ENCODE measurements at regions not wholly inside any gene's neighbourhood (a gene's known extent, or its start where the extent isn't known, plus 50 kb on each side); places are given as distances from the start of the nearest gene placed in this dataset.
"Not testable (repeated sequence)": the region's sequence is repeated elsewhere in the genome, so short reads cannot be mapped to it uniquely, and the experiment has no call there.

DNA sequence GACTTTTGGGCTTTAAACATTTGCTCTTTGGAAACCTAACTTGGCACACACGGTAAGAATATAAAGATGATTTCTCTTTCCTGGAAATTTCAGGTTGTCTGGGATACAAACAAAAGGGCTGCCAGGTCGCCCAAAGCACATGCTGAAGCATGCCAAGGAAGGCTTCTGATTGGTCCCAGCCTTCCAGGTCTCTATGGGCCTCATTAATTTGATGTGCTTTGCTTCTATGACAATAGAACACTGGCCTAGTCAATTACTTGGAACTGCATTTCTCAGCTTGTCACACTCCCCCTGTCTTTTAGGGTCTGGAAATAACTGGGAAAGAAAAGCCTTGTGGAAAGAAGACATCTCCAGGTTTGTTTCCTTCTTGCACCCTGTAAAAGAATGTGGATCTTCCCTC, 228.9 kb downstream of the ADCYAP1 start:
- DNase-seq (ENCODE audit: low spot score), result no peak

DNA sequence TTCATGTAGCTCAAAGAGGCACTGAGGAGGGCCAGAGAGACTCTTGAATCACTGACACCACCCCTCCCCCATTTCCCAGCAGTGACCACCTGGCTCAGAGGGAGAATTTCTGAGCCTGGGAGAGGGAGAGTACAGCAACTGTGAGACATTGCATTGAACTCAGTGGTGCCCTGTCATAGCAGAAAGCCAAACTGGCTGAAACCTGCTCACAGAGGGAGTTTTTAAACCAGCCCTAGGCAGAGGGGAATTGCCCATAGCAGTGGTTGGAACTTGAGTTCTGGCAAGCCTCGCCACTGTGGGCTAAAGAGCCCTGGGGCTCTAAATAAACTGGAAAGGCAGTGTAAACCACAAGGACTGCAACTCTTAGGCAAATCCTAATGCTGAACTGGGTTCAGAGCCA, 243.1 kb downstream of the ADCYAP1 start:
- DNase-seq (ENCODE audit: low spot score), result no peak

DNA sequence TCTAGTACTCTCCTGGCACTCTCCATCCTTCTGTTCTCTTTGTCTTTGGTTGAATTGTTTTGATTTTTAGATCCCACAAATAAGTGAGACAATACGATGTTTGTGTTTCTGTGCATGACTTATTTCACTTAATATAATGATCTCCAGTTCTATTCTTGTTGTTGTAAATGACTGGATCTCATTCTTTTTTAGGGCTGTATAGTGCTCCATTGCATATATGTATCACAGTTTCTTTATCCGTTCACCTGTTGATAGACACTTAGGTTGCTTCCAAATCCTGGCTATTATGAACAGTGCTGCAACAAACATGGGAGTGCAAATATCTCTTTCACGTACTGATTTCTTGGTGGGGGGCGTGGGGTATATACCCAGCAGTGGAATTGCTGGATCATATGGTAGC, 245.0 kb downstream of the ADCYAP1 start:
- DNase-seq (ENCODE audit: low spot score), result no peak

DNA sequence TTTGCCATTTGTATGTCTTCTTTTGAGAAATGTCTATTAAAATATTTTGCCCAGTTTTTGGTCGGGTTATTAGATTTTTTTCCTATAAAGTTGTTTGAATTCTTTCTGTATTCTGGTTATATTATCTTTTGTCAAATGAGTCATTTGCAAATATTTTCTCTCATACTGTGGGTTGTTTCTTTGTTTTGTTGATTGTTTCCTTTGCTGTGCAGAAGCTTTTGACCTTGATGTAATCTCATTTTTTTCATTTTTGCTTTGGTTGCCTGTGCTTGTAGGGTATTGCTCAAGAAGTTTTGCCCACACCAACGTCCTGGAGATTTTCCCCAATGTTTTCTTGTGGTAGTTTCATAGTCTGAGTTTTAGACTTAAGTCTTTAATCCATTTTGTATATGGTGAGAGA, 245.7 kb downstream of the ADCYAP1 start:
- DNase-seq (ENCODE audit: low spot score), result no peak

DNA sequence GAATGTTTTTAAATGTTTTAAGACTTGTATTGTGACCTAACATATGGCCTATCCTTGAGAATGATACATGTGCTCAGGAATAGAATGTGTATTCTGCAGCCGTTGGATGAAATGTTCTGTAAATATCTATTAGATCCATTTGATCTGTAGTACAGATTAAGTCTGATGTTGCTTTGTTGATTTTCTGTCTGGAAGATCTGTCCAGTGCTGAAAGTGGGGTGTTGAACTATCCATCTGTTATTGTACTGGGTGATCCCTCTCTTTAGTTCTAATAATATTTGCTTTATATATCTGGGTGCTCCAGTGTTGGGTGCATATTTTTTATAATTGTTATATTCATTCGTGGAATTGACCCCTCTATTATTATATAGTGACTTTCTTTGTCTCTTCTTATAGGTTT, 248.3 kb downstream of the ADCYAP1 start:
- not testable (repeated sequence) for DNase-seq (ENCODE audit: low spot score)

DNA sequence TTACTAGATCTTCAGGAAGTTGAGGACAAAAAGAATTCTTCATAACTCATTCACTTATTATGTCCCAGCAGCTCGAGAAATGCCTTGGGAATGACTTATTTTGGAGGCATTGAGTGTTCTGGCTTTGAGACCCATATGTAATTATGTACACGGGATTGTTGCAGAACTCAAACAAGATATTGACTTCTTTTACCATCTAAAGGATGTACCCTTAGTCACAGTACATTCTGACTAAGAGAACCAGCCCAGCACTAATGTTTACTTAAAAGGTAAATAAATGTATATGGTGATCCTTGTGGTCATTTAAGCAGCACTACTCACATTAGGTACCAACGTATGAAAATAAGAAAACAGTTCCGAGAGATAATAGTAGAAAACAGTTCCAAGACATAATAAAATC, 268.9 kb downstream of the ADCYAP1 start:
- DNase-seq (ENCODE audit: low spot score), result no peak

DNA sequence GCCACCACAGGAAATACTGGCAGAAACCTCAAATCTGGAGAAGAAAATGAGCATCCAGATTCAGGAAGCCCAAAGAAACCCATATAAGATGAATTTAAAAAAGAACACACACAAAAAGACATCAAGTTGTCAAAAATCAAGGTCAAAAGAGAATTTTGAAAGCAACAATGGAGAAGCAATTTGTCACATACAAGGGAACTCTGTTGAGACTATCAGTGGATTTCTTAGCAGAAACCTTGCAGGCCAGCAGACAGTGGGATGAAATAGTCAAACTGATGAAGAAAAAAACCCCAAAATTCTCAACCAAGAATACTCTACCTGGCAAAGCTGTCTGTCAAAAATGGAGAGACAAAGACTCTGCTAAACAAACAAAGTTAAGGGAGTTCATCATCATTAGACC, 272.6 kb downstream of the ADCYAP1 start:
- DNase-seq (ENCODE audit: low spot score), result no peak

DNA sequence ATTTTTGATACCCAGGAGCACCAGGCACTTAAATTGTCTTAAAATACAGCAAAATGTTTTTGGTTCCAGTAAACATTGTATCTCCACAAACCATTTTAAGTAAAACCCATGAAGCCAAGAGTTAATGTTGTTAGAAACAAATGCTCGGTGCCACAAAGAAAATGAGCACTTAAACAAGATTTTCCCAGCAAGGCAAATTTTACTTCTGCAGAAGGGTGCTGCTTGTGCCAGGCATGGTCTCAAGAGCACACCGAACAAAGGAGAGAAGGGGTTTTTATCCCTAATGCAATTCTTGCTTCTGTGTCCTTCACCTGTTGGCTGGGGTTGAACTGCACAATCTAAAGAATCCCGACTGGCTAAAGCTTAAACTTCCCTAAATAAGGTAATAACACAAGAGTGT, 286.7 kb downstream of the ADCYAP1 start:
- no peak for DNase-seq (ENCODE audit: low spot score)

DNA sequence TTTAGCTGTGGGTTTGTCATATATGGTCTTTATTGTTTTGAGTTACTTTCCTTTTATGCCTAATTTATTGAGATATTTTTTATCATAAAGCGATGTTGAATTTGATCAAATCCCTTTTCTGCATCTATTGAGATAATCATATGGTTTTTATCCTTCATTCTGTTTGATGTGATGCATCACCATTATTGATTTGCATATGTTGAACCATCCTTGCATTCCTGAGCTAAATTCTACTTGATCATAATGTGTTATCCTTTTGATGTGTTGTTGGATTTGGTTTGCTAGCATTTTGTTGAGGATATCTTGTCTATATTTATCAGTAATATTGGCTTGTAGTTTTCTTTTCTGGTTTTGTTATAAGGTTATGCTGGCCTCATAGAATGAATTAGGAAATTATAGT, 308.5 kb downstream of the ADCYAP1 start:
- no peak for DNase-seq (ENCODE audit: low spot score)

DNA sequence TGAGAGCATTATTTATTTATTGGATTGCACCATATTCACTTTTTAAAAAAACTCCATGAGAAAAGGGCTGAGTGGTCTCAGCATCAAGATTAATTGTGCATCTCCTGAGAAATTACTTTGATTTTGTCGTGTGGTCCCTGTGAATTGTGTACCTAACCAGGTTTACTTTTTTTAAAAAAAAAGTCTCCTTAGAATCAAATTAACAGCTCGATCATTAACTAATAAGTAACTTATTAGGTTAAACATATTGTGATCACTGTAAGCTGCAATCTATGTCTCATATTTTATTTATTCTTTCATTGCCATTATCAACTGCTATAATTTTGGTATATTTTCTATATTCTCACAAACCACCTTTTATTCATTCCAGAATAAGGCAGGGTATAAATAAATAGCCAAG, 318.2 kb downstream of the ADCYAP1 start:
- no peak for DNase-seq (ENCODE audit: low spot score)

DNA sequence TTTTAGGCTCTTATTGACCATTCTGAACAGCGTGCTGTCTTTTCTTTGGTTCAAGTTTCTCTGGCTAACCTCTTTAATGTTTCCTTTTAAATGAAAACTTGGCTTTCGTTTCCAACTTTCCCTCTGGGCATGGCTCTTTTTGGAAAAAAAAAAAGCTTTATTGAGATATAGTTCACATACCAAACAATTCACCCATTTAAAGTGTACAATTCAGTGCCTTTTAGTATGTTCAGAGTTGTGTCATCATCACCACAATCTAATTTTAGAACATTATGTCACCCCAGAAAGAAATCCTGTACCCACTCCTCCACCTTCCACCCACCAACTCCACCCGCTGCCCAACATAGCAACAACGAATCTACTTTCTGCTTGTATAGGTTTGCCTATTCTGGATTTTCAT, 322.4 kb downstream of the ADCYAP1 start:
- no peak for DNase-seq (ENCODE audit: low spot score)

DNA sequence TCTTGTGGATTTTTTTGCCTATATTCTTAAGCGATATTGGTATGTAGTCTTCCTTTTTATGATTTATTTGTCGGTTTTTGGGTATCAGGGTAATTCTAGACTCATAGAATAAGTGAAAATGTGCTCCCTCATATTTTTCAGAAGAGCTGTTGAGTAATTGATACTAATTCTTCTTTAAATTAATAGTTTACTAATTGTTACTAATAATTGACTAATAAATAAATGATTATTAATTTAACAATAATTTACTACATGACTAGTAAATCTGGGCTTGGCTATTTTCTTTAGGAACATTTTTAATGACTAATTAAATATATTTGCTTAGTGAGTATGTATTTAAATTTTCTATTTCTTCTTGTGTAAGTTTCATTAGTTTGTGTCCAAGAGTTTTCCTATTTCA, 325.0 kb downstream of the ADCYAP1 start:
- no peak for DNase-seq (ENCODE audit: low spot score)

DNA sequence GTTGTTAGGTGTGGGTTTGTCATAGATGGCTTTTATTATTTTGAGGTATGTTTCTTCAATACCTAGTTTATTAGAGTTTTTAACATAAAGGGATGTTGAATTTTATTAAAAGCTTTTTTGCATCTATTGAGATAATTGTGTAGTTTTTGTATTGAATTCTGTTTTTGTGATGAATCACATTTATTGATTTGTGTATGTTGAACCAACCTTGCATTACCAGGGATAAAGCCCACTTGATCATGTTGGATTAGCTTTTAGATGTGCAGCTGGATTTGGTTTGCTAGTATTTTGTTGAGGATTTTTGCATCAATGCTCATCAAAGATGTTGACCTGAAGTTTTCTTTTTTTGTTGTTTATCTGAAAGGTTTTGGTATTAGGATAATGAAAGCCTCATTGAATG, 328.2 kb downstream of the ADCYAP1 start:
- DNase-seq (ENCODE audit: low spot score), result no peak

DNA sequence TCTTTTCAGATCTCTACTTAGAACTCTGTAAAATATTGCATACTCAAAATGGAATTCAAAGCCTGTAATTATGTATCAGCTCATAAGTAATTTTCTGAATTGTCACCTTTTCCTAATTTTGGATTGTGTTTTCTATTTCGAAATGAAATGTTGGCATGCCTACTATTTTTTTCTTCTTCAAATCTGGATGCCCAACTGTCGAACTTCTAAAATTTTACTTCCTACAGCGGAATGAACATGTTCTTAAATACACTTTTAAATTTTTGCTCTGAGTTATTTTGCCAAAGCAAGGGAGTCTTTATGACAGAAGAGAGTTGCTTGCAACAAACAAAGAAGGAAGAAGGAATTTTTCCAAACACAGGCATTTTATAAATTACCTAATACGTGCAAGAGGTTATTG, 336.0 kb downstream of the ADCYAP1 start:
- no peak for DNase-seq (ENCODE audit: low spot score)

DNA sequence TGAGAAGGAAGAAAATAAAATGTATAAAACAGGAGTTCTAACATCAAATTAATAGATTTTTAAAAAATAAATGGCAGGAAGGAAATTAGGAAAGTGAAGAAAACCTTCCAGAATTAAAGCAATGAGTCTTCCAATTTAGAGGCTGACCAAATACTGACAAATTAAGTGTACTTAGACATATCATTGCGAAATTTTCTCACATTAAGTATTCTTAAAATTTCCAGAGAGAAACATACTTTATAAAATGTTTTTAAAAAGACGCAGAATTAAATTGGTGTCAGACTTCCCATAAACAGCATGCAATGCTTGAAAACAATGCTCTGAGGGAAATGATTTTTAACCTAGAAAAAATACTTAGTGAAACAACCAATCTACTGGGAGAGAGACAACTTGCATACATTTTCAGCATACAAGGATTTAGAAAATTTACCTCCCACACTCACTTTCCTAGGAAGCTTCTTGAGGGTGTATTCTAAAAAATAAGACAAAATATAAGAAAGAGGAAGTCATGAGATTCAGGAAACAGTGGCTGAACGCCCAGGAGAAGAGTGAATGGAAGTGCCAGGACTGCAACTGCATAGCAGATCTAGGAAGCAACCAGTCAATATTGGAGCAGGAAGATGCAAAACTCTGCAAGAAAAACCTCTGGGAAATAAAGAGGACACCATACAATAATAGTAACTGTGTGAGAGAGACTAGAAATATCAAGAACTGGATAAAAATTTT, 339.9 kb downstream of the ADCYAP1 start:
- no peak for DNase-seq (ENCODE audit: low spot score)

DNA sequence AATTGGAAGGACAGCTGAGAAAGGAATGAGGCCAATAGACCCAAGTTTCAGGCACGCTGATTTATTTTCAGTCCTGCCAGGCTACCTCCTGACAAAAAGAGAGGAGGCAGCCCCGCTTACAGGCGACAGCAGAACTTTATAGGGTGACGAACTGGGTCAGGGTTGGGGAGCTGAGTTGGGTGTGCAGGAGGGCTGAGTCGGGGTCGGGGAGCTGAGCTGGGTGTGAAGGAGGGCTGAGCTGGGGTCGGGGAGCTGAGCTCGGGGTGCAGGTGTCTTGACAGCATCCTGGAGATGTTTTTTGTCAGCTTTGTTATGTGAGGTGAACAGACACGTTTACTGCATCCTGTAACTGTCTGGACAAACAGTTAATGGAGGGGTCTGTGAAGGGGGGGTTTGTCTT, 342.2 kb downstream of the ADCYAP1 start:
- no peak for DNase-seq (ENCODE audit: low spot score)

DNA sequence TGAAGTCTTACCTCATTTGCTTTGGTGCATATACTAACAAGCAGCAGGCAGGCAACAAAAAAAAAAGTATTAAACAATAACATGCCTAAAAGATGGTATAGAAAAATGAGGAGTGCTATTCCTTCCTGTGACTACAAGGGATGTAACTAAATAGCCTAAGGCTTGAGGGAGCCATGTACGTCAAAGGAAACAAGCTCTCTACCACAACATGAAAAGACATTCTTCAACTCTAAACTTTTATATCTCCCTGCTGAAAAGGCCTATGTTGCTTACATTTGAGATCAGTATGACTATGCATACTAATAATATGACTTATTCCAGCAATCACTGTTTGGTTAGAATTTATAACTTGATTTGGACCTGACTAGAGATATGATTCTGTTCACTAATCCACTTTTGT, 347.9 kb downstream of the ADCYAP1 start:
- no peak for DNase-seq (ENCODE audit: low spot score)

DNA sequence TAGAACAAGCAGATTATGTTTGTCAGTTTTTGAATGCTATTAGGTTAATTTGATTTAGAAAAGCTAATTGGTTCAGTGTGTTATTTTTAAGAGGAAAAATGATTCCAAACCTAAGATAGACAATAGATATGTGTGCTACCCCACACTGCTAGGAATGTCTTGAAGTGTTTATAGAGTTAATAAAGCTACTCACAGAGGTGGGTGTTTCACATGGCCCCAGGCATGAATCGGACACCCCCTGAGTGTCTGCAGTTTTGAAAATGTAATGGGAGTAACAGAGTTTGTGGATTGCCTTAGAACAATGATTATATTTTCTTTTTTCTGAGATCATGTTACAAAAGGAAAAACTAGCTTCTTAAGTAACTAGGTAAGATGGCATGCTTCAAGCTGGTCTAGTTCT, 348.3 kb downstream of the ADCYAP1 start:
- no peak for DNase-seq (ENCODE audit: low spot score)

DNA sequence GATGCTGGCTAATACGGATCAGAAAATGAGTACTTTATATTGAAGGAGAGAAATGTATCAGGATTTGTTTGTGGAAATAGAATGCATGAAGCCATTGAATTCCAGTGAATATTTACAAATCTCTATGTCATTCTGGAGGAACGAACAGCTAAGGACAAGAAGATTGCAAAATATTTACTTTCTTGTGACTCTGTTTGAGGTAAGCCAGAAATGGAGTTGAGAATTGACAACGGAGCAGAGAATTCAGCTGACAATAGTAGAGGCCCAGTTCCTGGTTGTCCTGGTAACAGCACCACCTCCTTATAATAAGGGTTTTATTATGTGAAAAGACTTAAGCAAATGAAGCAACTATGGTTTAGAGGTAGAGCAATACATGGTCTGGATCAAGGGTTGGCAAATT, 349.2 kb downstream of the ADCYAP1 start:
- DNase-seq (ENCODE audit: low spot score), result no peak

DNA sequence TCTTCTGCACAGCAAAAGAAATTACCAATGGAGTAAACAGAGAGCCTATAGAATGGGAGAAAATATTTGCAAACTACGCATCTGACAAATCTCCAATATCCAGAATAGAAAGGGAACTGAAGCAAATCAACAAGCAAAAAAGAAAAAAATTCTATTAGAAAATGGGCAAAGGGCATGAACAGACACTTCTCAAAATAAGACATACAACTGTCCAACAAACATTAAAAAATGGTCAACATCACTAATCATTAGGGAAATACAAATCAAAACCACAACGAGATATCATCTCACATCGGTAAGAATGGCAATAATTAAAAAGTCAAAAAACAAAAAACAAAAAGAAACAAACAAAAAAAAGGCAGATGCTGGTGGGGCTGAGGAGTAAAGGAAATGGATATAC, 356.4 kb downstream of the ADCYAP1 start:
- DNase-seq (ENCODE audit: low spot score), result no peak

DNA sequence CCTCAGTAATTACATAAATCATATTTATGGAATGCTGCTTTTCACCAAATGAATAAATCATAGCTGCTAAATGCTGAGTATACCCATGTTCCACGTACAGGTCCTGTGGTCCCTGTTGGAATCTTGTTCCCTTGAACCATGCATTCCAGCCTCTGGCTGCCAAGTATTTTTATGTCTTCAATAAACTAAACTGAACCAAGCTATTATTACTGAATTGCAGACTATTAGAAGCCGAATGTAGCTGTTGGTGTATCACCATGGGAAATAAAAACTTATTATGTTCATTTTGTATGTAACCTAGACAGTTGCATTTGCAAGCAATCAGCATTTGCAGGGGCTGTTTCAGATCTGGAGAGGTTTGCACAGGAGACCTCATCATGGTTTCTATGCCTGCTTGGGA, 362.4 kb downstream of the ADCYAP1 start:
- no peak for DNase-seq (ENCODE audit: low spot score)

DNA sequence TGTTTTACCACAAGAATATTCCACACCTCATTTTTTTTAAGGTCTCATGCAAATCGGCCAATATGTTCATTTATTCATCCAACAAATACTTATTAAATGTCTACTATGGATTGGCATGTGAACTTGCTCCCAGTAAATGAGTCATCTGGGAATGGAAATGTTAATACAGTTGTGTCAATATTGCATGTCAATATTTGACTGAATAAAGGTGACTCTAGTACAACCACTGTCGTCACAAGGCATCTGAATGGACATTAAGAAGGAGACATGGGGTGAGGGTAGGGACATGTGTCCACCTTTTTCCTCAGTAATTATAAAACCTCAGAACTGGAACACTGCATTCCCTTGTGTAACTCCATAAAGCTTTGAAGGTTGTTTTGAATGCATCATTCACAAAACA, 365.4 kb downstream of the ADCYAP1 start:
- DNase-seq (ENCODE audit: low spot score), result no peak

DNA sequence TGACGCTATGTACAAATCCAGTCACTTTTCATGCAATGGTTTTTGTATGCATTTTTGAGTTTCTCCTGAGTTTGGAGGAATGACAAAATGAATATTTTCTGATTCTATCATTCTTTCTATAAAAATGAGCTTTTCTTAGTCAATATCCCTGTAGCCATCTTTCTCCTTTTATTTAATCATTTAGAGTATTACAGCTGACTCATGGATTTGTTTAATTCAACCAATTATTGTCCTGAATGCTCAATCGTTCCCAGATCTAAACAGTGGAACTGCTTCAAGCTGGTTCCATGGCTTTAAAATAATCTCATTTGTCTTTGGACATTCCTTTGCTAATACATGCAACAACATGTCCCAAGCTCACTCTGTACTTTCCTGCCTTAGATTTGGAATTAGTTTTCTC, 368.8 kb downstream of the ADCYAP1 start:
- no peak for DNase-seq (ENCODE audit: low spot score)

DNA sequence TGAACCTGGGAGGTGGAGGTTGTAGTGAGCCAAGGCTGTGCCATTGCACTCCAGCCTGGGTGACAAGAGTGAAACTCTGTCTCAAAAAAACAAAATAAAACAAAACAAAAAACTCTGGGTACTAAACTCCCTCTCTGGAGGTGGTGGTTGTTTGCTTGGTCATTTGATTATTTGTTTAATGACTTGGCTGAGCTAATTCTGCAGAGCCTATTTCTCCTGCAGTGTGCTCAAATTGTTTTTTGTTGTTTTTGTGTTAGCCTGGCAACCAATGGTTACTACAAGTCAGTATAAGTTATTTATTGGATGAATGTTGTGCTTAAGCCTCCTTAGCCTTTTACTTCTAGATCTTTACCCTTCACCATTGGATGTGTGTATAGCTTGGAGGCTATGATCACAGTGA, 387.5 kb downstream of the ADCYAP1 start:
- no peak for DNase-seq (ENCODE audit: low spot score)

DNA sequence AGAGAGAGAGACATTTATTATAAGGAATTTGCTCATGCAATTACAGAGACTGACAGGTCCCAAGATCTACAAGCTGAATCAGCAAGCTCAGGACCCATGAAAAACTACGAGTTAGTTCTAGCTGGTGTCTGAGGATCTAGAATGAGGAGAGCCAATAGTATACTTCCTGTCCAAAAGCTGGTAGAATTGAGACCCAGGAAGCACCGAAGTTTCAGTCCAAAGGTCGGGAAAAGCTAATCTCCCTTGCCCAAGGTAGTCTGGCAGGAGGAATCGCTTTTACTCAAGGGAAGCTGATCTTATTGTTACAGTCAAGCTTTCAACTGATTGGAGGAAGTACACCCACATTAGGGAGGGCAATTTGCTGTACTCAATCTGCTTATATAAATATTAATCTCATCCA, 389.6 kb downstream of the ADCYAP1 start:
- DNase-seq (ENCODE audit: low spot score), result no peak

All from GM03348 (cell line).